Keratinocyte (primary cell): ENCODE measurements at regions not wholly inside any gene's neighbourhood (a gene's known extent, or its start where the extent isn't known, plus 50 kb on each side); places are given as distances from the start of the nearest gene placed in this dataset.

Source experiments
- EZH2 ChIP-seq: IDR thresholded peaks from one replicate; pipeline ENCODE4 v1.6.1; 2012; ENCODE audit warnings: inconsistent platforms, mild to moderate bottlenecking, low read length, moderate library complexity
- TF ChIP-seq, protein P1 (sequence below), 3 experiments: IDR thresholded peaks in 1 of 3; conservative IDR thresholded peaks in 1 of 3; optimal IDR thresholded peaks in 1 of 3; 2 replicates in 2 of 3; 3 replicates in 1 of 3; pipeline versions ENCODE3 to v1.5.1; 2011; ENCODE audit warnings: low read length in 3 of 3, mild to moderate bottlenecking in 3 of 3, moderate library complexity in 2 of 3, control low read depth in 1 of 3, inconsistent platforms in 1 of 3; ENCODE audit not compliant: insufficient read depth in 2 of 3; ENCODE audit errors: extremely low read depth in 1 of 3

DNA sequence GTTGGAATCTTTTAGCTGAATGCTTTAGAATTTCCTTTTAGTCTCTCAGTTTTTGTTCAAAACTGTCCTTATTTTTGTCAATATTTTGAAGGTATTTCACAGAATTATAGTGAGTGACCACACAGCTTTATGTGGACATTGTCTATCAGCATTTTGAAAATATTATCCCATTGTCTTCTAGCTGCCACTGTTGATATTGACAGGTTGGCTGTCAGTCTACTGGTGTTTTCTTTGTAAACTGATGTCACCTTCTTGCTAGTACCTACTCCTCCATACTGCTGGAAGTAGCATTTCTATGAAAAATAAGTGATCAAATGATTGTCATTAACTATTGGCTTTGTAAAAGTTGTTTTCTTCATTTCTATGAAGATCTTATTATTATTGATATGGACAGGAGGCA lies 256.8 kb downstream of the KLF12 start:
- TF ChIP-seq, protein P1, sequence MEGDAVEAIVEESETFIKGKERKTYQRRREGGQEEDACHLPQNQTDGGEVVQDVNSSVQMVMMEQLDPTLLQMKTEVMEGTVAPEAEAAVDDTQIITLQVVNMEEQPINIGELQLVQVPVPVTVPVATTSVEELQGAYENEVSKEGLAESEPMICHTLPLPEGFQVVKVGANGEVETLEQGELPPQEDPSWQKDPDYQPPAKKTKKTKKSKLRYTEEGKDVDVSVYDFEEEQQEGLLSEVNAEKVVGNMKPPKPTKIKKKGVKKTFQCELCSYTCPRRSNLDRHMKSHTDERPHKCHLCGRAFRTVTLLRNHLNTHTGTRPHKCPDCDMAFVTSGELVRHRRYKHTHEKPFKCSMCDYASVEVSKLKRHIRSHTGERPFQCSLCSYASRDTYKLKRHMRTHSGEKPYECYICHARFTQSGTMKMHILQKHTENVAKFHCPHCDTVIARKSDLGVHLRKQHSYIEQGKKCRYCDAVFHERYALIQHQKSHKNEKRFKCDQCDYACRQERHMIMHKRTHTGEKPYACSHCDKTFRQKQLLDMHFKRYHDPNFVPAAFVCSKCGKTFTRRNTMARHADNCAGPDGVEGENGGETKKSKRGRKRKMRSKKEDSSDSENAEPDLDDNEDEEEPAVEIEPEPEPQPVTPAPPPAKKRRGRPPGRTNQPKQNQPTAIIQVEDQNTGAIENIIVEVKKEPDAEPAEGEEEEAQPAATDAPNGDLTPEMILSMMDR (optimal IDR thresholded peaks at IDR 0.05 in 1 of 3, IDR thresholded peaks at IDR 0.05 in 1 of 3, conservative IDR thresholded peaks at IDR 0.05 in 1 of 3; ENCODE audit: extremely low read depth in 1 of 3, insufficient read depth in 2 of 3, low read length in 3 of 3): no peak
- TF ChIP-seq EZH2: no peak
